Right ventricle myocardium inferior (tissue), 1 donor: ENCODE measurements at regions not wholly inside any gene's neighbourhood (a gene's known extent, or its start where the extent isn't known, plus 50 kb on each side); places are given as distances from the start of the nearest gene placed in this dataset.

Experiments used
- ATAC-seq: fragments of 200-7000 bp; cut with Tn5 transposase; one replicate; pipeline ENCODE4 v1.9.1; 2020; ENCODE audit warnings: mild to moderate bottlenecking, moderate library complexity
- DNase-seq: peaks from one replicate; pipeline ENCODE4 v3.0.0; 2021; ENCODE audit errors: missing footprints
- intact Hi-C: fragments of 100-400 bp; cut with DNase I; formaldehyde crosslinking; loops from one replicate; pipeline ENCODE4 v1.11.0; 2022
- donor health status: DM: no; HTN: yes; CAD: no; lungs with severe emphysema.

GRCh38 chrX:115459883-115460880 lies 100.8 kb upstream of the PLS3 start:
- intact Hi-C loops, result loop anchor here (10.0 kb wide), 1 partner anchor 105 kb away; the partner anchor contains the start of gene PLS3

GRCh38 chrX:115462406-115462805 lies 98.6 kb upstream of the PLS3 start:
- DNase-seq, result no peak
- no peak for ATAC-seq
- intact Hi-C loops, result loop anchor here (10.0 kb wide), 1 partner anchor 102 kb away; the partner anchor contains the start of gene PLS3

More at GRCh38 chrX:115459883-115460880, 100.8 kb upstream of the PLS3 start:
- DNase-seq (no peak), ATAC-seq (no peak)

- ATAC-seq, result no peak
- no peak for DNase-seq
- intact Hi-C loops, result loop anchor here (10.0 kb wide), 1 partner anchor 97 kb away; the partner anchor contains the start of gene PLS3
Observed at GRCh38 chrX:115467961-115468360, 93.0 kb upstream of the PLS3 start.

GRCh38 chrX:115472131-115472530 lies 88.8 kb upstream of the PLS3 start:
- intact Hi-C loops, result no loop called here
- no peak for ATAC-seq
- DNase-seq, result no peak

- intact Hi-C loops, result no loop called here
- DNase-seq, result no peak
Observed at GRCh38 chrX:115486510-115486909, 74.5 kb upstream of the PLS3 start.

GRCh38 chrX:115487608-115488007 lies 73.4 kb upstream of the PLS3 start:
- intact Hi-C loops, result no loop called here

More at GRCh38 chrX:115486510-115486909, 74.5 kb upstream of the PLS3 start:
- no peak for ATAC-seq

GRCh38 chrX:115490814-115491213 lies 70.2 kb upstream of the PLS3 start:
- ATAC-seq, result no peak
- DNase-seq, result no peak
- intact Hi-C loops, result no loop called here

More at GRCh38 chrX:115487608-115488007, 73.4 kb upstream of the PLS3 start:
- DNase-seq (no peak), ATAC-seq (no peak)

- no peak for DNase-seq
- intact Hi-C loops, result no loop called here
- ATAC-seq, result no peak
Observed at GRCh38 chrX:115491766-115492165, 69.2 kb upstream of the PLS3 start.

- ATAC-seq (no peak), DNase-seq (no peak)
- intact Hi-C loops, result no loop called here
Observed at GRCh38 chrX:115493015-115493414, 68.0 kb upstream of the PLS3 start.

GRCh38 chrX:115494161-115494560 lies 66.8 kb upstream of the PLS3 start:
- no peak for ATAC-seq
- DNase-seq, result no peak
- intact Hi-C loops, result no loop called here

GRCh38 chrX:115499112-115499805 lies 61.7 kb upstream of the PLS3 start:
- ATAC-seq (peak; percentile 59), DNase-seq (no peak)
- intact Hi-C loops, result no loop called here

GRCh38 chrX:115503099-115503498 lies 57.9 kb upstream of the PLS3 start:
- no peak for ATAC-seq
- DNase-seq, result no peak
- intact Hi-C loops, result no loop called here

- ATAC-seq, result no peak
- intact Hi-C loops, result no loop called here
- DNase-seq, result no peak
Observed at GRCh38 chrX:115504167-115504566, 56.8 kb upstream of the PLS3 start.
